H1 (cell line): ENCODE measurements at regions not wholly inside any gene's neighbourhood (a gene's known extent, or its start where the extent isn't known, plus 50 kb on each side); places are given as distances from the start of the nearest gene placed in this dataset.

Source experiments
- CTCF ChIA-PET: fragments of 300-600 bp; sonication (Branson Sonifier 250); formaldehyde crosslinking; loops from one replicate; lab custom pipeline; 2021; ENCODE audit not compliant: partially characterized antibody; lab: Charles Lee
- POLR2A ChIA-PET: fragments of 300-600 bp; sonication (Branson Sonifier 250); formaldehyde crosslinking; loops from one replicate; lab custom pipeline; 2021; ENCODE audit warnings: inconsistent platforms; ENCODE audit not compliant: partially characterized antibody; lab: Charles Lee
- DNase-seq, 2 experiments: peaks; one replicate each; pipeline versions ENCODE4 v3.0.0 to v3.0.0-alpha.2; 2010 to 2022; ENCODE audit warnings: low spot score in 2 of 2, low read depth in 1 of 2, mixed read lengths in 1 of 2
- FAIRE-seq: peaks from 2 replicates; lab custom pipeline; 2011; peaks lifted over from hg19 to GRCh38; lab: Jason Lieb, UNC
- H2AFZ ChIP-seq: 2 replicates; pipeline ENCODE4 v1.8.1; 2012; ENCODE audit warnings: low read length, inconsistent platforms
- H2AK5ac ChIP-seq: 2 replicates; pipeline ENCODE4 v1.6.1; 2013; ENCODE audit warnings: low read depth, low read length
- H2BK120ac ChIP-seq: replicated peaks from 2 replicates; pipeline ENCODE3; 2013; ENCODE audit warnings: low read depth, low read length, inconsistent platforms
- H2BK12ac ChIP-seq: 2 replicates; pipeline ENCODE4 v1.6.1; 2013; ENCODE audit warnings: low read depth, low read length
- H2BK15ac ChIP-seq: 2 replicates; pipeline ENCODE4 v1.6.1; 2013; ENCODE audit warnings: low read length
- H2BK20ac ChIP-seq: 2 replicates; pipeline ENCODE4 v1.6.1; 2013; ENCODE audit warnings: low read length
- H2BK5ac ChIP-seq: 2 replicates; pipeline ENCODE4 v1.6.1; 2013; ENCODE audit warnings: low read depth, low read length
- H3K14ac ChIP-seq: 2 replicates; pipeline ENCODE4 v1.6.1; 2013; ENCODE audit warnings: inconsistent platforms; ENCODE audit not compliant: insufficient read length
- H3K18ac ChIP-seq: 2 replicates; pipeline ENCODE4 v1.6.1; 2013; ENCODE audit warnings: low read length; ENCODE audit errors: extremely low read depth
- H3K23ac ChIP-seq: 2 replicates; pipeline ENCODE4 v1.6.1; 2013; ENCODE audit warnings: inconsistent platforms; ENCODE audit not compliant: insufficient read length
- H3K23me2 ChIP-seq: 2 replicates; pipeline ENCODE4 v1.6.1; 2013; ENCODE audit warnings: low read depth, low read length
- H3K27ac ChIP-seq: 2 replicates; pipeline ENCODE4 v1.6.1; 2011; ENCODE audit warnings: low read depth, low read length, inconsistent platforms
- H3K27me3 ChIP-seq, 4 experiments: replicated peaks in 1 of 4; 1 replicate in 1 of 4; 2 replicates in 3 of 4; pipeline versions ENCODE4 v1.6.1 to v1.8.1; 2011 to 2013; ENCODE audit warnings: low read length in 3 of 4, mild to moderate bottlenecking in 3 of 4, inconsistent platforms in 2 of 4, mixed read lengths in 2 of 4, moderate library complexity in 1 of 4; ENCODE audit not compliant: control insufficient read depth in 3 of 4, insufficient read depth in 3 of 4; ENCODE audit errors: extremely low read depth in 1 of 4
- H3K36me3 ChIP-seq, 4 experiments: 2 replicates each; pipeline versions ENCODE4 v1.6.1 to v1.8.1; 2011 to 2013; ENCODE audit warnings: mild to moderate bottlenecking in 4 of 4, low read length in 3 of 4, moderate library complexity in 2 of 4, control low read depth in 1 of 4, inconsistent platforms in 1 of 4; ENCODE audit not compliant: insufficient read depth in 4 of 4, control insufficient read depth in 2 of 4
- H3K4ac ChIP-seq: replicated peaks from 2 replicates; pipeline ENCODE3; 2013; ENCODE audit warnings: low read length, low read depth, mixed read lengths, inconsistent platforms; ENCODE audit not compliant: insufficient read length
- H3K4me1 ChIP-seq, 4 experiments: replicated peaks in 1 of 4; 1 replicate in 1 of 4; 2 replicates in 3 of 4; pipeline versions ENCODE4 v1.6.1 to v1.8.1; 2011 to 2013; ENCODE audit warnings: low read length in 3 of 4, inconsistent platforms in 2 of 4, mixed read lengths in 1 of 4; ENCODE audit not compliant: insufficient read depth in 4 of 4, control insufficient read depth in 3 of 4
- H3K4me2 ChIP-seq, 2 experiments: 2 replicates each; pipeline versions ENCODE4 v1.6.1 to v1.8.1; 2011 to 2013; ENCODE audit warnings: low read depth in 2 of 2, low read length in 2 of 2, control low read depth in 1 of 2, inconsistent platforms in 1 of 2, mild to moderate bottlenecking in 1 of 2; ENCODE audit not compliant: insufficient read depth in 1 of 2
- H3K4me3 ChIP-seq, 4 experiments: fragments of 200-600, 300-600 bp in 1 of 4; sonication (generic), shearing (Covaris generic), sonication (Bioruptor Twin) in 1 of 4; 2 replicates each; pipeline versions ENCODE4 v1.5.1 to v1.8.1; 2011 to 2016; ENCODE audit warnings: low read length in 4 of 4, low read depth in 3 of 4, control low read depth in 2 of 4, inconsistent platforms in 2 of 4, mild to moderate bottlenecking in 2 of 4, mixed read lengths in 1 of 4, moderate library complexity in 1 of 4; ENCODE audit not compliant: insufficient read depth in 2 of 4; ENCODE audit errors: extremely low read depth in 1 of 4
- H3K56ac ChIP-seq: replicated peaks from 2 replicates; pipeline ENCODE3; 2013; ENCODE audit warnings: low read depth, mild to moderate bottlenecking, mixed read lengths, low read length, inconsistent platforms; ENCODE audit not compliant: insufficient read length
- H3K79me1 ChIP-seq: 2 replicates; pipeline ENCODE4 v1.6.1; 2013; ENCODE audit warnings: low read depth, low read length, control low read depth
- H3K79me2 ChIP-seq, 2 experiments: 2 replicates each; pipeline versions ENCODE4 v1.6.1 to v1.8.1; 2012 to 2013; ENCODE audit warnings: low read length in 2 of 2, mild to moderate bottlenecking in 2 of 2, inconsistent platforms in 1 of 2; ENCODE audit not compliant: insufficient read depth in 2 of 2, control insufficient read depth in 1 of 2
- H3K9ac ChIP-seq, 4 experiments: replicated peaks in 1 of 4; 1 replicate in 1 of 4; 2 replicates in 3 of 4; pipeline versions ENCODE4 v1.6.1 to v1.8.1; 2011 to 2013; ENCODE audit warnings: low read depth in 3 of 4, low read length in 3 of 4, control low read depth in 2 of 4, mild to moderate bottlenecking in 2 of 4, moderate library complexity in 2 of 4, inconsistent platforms in 1 of 4; ENCODE audit errors: extremely low read depth in 1 of 4
- H3K9me3 ChIP-seq, 2 experiments: 2 replicates each; pipeline versions ENCODE4 v1.6.1 to v1.8.1; 2012 to 2013; ENCODE audit warnings: mild to moderate bottlenecking in 2 of 2, moderate library complexity in 2 of 2, control low read depth in 1 of 2, inconsistent platforms in 1 of 2, low read depth in 1 of 2, low read length in 1 of 2, mixed read lengths in 1 of 2; ENCODE audit not compliant: insufficient read depth in 2 of 2
- H4K20me1 ChIP-seq, 2 experiments: replicated peaks in 1 of 2; 2 replicates each; pipeline versions ENCODE3 to v1.8.1; 2011 to 2013; ENCODE audit warnings: inconsistent platforms in 2 of 2, low read length in 2 of 2, mild to moderate bottlenecking in 1 of 2; ENCODE audit not compliant: insufficient read depth in 2 of 2, control insufficient read depth in 1 of 2
- H4K5ac ChIP-seq: 2 replicates; pipeline ENCODE4 v1.6.1; 2013; ENCODE audit warnings: low read length, low read depth, mixed read lengths, inconsistent platforms; ENCODE audit not compliant: insufficient read length
- H4K8ac ChIP-seq: 2 replicates; pipeline ENCODE4 v1.8.0; 2013; ENCODE audit warnings: mild to moderate bottlenecking, moderate library complexity, low read length, inconsistent platforms; ENCODE audit not compliant: insufficient read depth; ENCODE audit errors: extremely low read depth
- H4K91ac ChIP-seq: replicated peaks from 2 replicates; pipeline ENCODE3; 2013; ENCODE audit warnings: low read length, mixed read lengths, inconsistent platforms; ENCODE audit not compliant: insufficient read length
- BACH1 ChIP-seq: IDR thresholded peaks from 2 replicates; pipeline ENCODE4 v1.6.1; 2012; ENCODE audit warnings: low read length, improper control_type of control experiment
- BCL11A ChIP-seq, 2 experiments: IDR thresholded peaks; one replicate each; pipeline ENCODE4 v1.6.1; 2011; ENCODE audit warnings: low read depth in 2 of 2, low read length in 2 of 2, mild to moderate bottlenecking in 2 of 2
- CTBP2 ChIP-seq: IDR thresholded peaks from 2 replicates; pipeline ENCODE4 v1.7.0; 2011; ENCODE audit warnings: borderline replicate concordance, mild to moderate bottlenecking, moderate library complexity, mixed read lengths, low read length; ENCODE audit not compliant: insufficient read depth, insufficient read length
- EP300 ChIP-seq, 2 experiments: IDR thresholded peaks; 1 replicate in 1 of 2; 2 replicates in 1 of 2; pipeline ENCODE4 v1.6.1; 2011 to 2012; ENCODE audit warnings: low read depth in 2 of 2, low read length in 2 of 2, mild to moderate bottlenecking in 2 of 2, borderline replicate concordance in 1 of 2, inconsistent platforms in 1 of 2, moderate library complexity in 1 of 2
- HDAC2 ChIP-seq, 2 experiments: fragments of 300-600 bp in 1 of 2; sonication (generic) in 1 of 2; IDR thresholded peaks; 2 replicates each; pipeline ENCODE4 v1.6.1; 2011 to 2012; ENCODE audit warnings: low read depth in 2 of 2, low read length in 2 of 2, mild to moderate bottlenecking in 2 of 2, moderate library complexity in 2 of 2, borderline replicate concordance in 1 of 2, inconsistent platforms in 1 of 2
- JUN ChIP-seq: IDR thresholded peaks from 2 replicates; pipeline ENCODE4 v1.6.1; 2011; ENCODE audit warnings: low read depth, mild to moderate bottlenecking, improper control_type of control experiment, low read length
- KDM5A ChIP-seq: fragments of 200-600 bp; IDR thresholded peaks from 2 replicates; pipeline ENCODE4 v1.7.1; 2012; ENCODE audit warnings: mild to moderate bottlenecking, low read length, inconsistent platforms, mixed read lengths
- MAFK ChIP-seq: IDR thresholded peaks from 2 replicates; pipeline ENCODE4 v1.6.1; 2012; ENCODE audit warnings: low read depth, mild to moderate bottlenecking, improper control_type of control experiment, low read length
- NANOG ChIP-seq: IDR thresholded peaks from 2 replicates; pipeline ENCODE4 v1.6.1; 2011; ENCODE audit warnings: low read length, low read depth, mild to moderate bottlenecking, inconsistent platforms; ENCODE audit not compliant: insufficient read depth, poor library complexity, severe bottlenecking
- NRF1 ChIP-seq: IDR thresholded peaks from 2 replicates; pipeline ENCODE4 v1.6.1; 2011; ENCODE audit warnings: mild to moderate bottlenecking, low read depth, low read length, improper control_type of control experiment
- RNF2 ChIP-seq: fragments of 200-900, 300-1000 bp; sonication (generic); IDR thresholded peaks from 2 replicates; pipeline ENCODE4 v1.7.1; 2016; ENCODE audit warnings: borderline replicate concordance, low read depth, mild to moderate bottlenecking, antibody characterized with exemption, low read length; ENCODE audit not compliant: poor library complexity, severe bottlenecking; ENCODE audit errors: missing control alignments
- WGBS, 2 experiments: shearing (Covaris generic) in 1 of 2; methylation state at CpG; one replicate each; pipeline versions ENCODE4 v1.1.6 to v1.1.7; 2013 to 2015; ENCODE audit warnings: low lambda C conversion rate in 2 of 2, mixed read lengths in 2 of 2, inconsistent platforms in 1 of 2, low coverage in 1 of 2, missing lambda C conversion rate in 1 of 2; ENCODE audit not compliant: insufficient replicate concordance in 2 of 2, insufficient coverage in 1 of 2, insufficient read length in 1 of 2; ENCODE audit errors: extremely low coverage in 1 of 2, missing lambda C conversion rate in 1 of 2; 5-methylcytosine and 5-hydroxymethylcytosine counted together

GRCh38 chr2:45134014-45134413, 124.8 kb upstream of the SIX2 start:
- Histone ChIP-seq H3K79me2 (no peaks in the 10 kb centered on the region), H2BK5ac (no peak overlapping the region), H2AFZ (peak overlapping the region; percentile 77; the same call in 1 of the 2 replicates), H3K4me2 (no peak overlapping the region), H3K4ac (no peak overlapping the region), H2BK12ac (no peak overlapping the region), H3K9me3 (no peaks in the 10 kb centered on the region), H3K14ac (no peak overlapping the region), H3K23me2 (no peaks in the 10 kb centered on the region), H2BK15ac (no peak overlapping the region), H3K18ac (no peak overlapping the region), H3K4me1 (peaks cover 0 to 4% (median under 1%) of the 10 kb centered on the region in 4 experiments; a peak in 1 of 7 replicates), H2BK20ac (no peak overlapping the region), H3K4me3 (no peak overlapping the region), H3K79me1 (no peaks in the 10 kb centered on the region), H3K27ac (no peak overlapping the region), H3K27me3 (no peaks in the 10 kb centered on the region; a peak in 1 of 7 replicates), H4K8ac (no peak overlapping the region), H3K9ac (no peak overlapping the region), H4K20me1 (no peaks in the 10 kb centered on the region), H3K23ac (no peak overlapping the region), H4K5ac (no peak overlapping the region), H2BK120ac (no peak overlapping the region), H4K91ac (no peak overlapping the region), H2AK5ac (no peak overlapping the region), H3K56ac (no peak overlapping the region), H3K36me3 (no peaks in the 10 kb centered on the region)
- DNase-seq, result no peak
- ChIA-PET POLR2A (no interaction called here), CTCF (interaction anchor here (1.2 kb wide), 1 partner anchor 153 kb away, joined by 3 read pairs; no protein-coding TSS in a partner anchor)
- 0% methylated on average over 1 of the region's 1 CpG; no CpG with 5 or more reads in 1 of the 2 experiments for WGBS, 2 experiments
- FAIRE-seq, result no peak
- TF ChIP-seq NANOG (no peak), HDAC2 (IDR thresholded peaks at IDR 0.05; ENCODE audit: borderline replicate concordance in 1 of 2, low read depth in 2 of 2, low read length in 2 of 2) (no peak), RNF2 (no peak), EP300 (IDR thresholded peaks at IDR 0.05; ENCODE audit: borderline replicate concordance in 1 of 2, low read depth in 2 of 2, low read length in 2 of 2) (no peak), KDM5A (no peak), CTBP2 (no peak), NRF1 (no peak), JUN (no peak), BCL11A (IDR thresholded peaks at IDR 0.05; ENCODE audit: low read depth in 2 of 2, low read length in 2 of 2) (no peak), MAFK (no peak), BACH1 (no peak)
